ENCODE measurements at regions not wholly inside any gene's neighbourhood (a gene's known extent, or its start where the extent isn't known, plus 50 kb on each side); places are given as distances from the start of the nearest gene placed in this dataset.

- no peaks in the 10 kb centered on the region for H3K27me3 Mint-ChIP-seq
- intact Hi-C loops (cut with micrococcal nuclease) = no loop called here
- H3K36me3 Mint-ChIP-seq (ENCODE audit: low read depth) = no peaks in the 10 kb centered on the region
- DNase-seq = no peak
- no peak for ATAC-seq (ENCODE audit: low read depth)
- TF ChIP-seq, protein P1, sequence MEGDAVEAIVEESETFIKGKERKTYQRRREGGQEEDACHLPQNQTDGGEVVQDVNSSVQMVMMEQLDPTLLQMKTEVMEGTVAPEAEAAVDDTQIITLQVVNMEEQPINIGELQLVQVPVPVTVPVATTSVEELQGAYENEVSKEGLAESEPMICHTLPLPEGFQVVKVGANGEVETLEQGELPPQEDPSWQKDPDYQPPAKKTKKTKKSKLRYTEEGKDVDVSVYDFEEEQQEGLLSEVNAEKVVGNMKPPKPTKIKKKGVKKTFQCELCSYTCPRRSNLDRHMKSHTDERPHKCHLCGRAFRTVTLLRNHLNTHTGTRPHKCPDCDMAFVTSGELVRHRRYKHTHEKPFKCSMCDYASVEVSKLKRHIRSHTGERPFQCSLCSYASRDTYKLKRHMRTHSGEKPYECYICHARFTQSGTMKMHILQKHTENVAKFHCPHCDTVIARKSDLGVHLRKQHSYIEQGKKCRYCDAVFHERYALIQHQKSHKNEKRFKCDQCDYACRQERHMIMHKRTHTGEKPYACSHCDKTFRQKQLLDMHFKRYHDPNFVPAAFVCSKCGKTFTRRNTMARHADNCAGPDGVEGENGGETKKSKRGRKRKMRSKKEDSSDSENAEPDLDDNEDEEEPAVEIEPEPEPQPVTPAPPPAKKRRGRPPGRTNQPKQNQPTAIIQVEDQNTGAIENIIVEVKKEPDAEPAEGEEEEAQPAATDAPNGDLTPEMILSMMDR (IDR thresholded peaks at IDR 0.05) = no peak
- no peaks in the 10 kb centered on the region for H3K9me3 Mint-ChIP-seq
- peaks cover 9% of the 10 kb centered on the region for H3K4me1 Mint-ChIP-seq
- H3K4me3 Mint-ChIP-seq = no peak overlapping the region
- no peak overlapping the region for H3K27ac Mint-ChIP-seq
- ChIA-PET CTCF (no interaction called here), POLR2A (no interaction called here)
Observed at GRCh38 chr3:34068505-34068904, 270.1 kb downstream of the PDCD6IP start.

DNA sequence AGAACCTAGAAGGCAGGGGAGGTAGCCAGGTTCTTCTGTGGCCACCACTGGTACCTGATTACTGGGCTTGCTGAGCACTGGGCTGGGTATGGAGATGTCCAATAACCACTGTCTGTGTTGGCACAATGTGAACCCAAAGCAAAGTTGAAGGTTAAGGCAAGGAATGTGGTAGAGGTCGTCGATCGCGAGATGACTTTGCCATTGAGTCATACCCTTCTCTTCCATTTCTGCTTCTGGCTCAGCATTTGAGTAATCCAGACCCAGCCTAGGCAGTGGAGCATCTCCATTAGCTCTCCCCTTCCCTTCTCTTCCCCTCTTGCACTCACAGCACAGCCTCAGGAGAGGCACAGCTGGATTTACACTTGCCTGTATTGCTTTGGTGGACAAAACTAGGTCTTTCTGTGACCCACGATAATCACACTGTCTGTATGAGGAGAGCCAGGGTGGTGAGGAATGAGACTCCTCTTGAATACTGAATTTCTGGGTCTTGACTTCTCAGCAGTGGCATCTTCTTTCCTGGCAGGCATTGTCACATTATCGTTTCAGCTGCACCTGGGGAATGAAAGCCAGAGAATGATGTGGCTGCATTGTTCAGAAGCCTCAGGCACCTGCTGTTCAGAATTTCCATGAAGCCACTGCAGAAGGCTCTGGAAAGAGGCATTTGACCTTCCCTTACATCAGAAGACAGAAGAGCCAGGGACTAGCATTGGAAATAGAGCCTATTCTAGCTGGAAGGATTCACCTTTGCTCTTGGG lies 272.6 kb downstream of the PDCD6IP start:
- ChIA-PET POLR2A (no interaction called here), CTCF (no interaction called here)
- Mint-ChIP-seq H3K4me1 (peaks cover 15% of the 10 kb centered on the region), H3K27me3 (no peaks in the 10 kb centered on the region), H3K27ac (no peak overlapping the region), H3K4me3 (no peak overlapping the region), H3K36me3 (ENCODE audit: low read depth) (no peaks in the 10 kb centered on the region), H3K9me3 (no peaks in the 10 kb centered on the region)
- ATAC-seq (ENCODE audit: low read depth) = no peak
- intact Hi-C loops (cut with micrococcal nuclease) = no loop called here
- TF ChIP-seq, protein P1 (IDR thresholded peaks at IDR 0.05) = no peak
- no peak for DNase-seq

GRCh38 chr3:34072297-34072696 lies 273.9 kb downstream of the PDCD6IP start:
- intact Hi-C loops (cut with micrococcal nuclease) = no loop called here
- Mint-ChIP-seq H3K9me3 (no peaks in the 10 kb centered on the region), H3K4me1 (peaks cover 15% of the 10 kb centered on the region), H3K27ac (no peak overlapping the region), H3K36me3 (ENCODE audit: low read depth) (no peaks in the 10 kb centered on the region), H3K4me3 (no peak overlapping the region), H3K27me3 (no peaks in the 10 kb centered on the region)
- TF ChIP-seq, protein P1 (IDR thresholded peaks at IDR 0.05) = no peak
- POLR2A ChIA-PET = no interaction called here
- DNase-seq (no peak), ATAC-seq (ENCODE audit: low read depth) (no peak)
- CTCF ChIA-PET = no interaction called here

GRCh38 chr3:34073111-34073510 lies 274.7 kb downstream of the PDCD6IP start:
- Mint-ChIP-seq H3K4me3 (no peak overlapping the region), H3K4me1 (peaks cover 20% of the 10 kb centered on the region), H3K27ac (no peak overlapping the region), H3K9me3 (no peaks in the 10 kb centered on the region), H3K36me3 (ENCODE audit: low read depth) (no peaks in the 10 kb centered on the region), H3K27me3 (no peaks in the 10 kb centered on the region)
- POLR2A ChIA-PET = no interaction called here
- TF ChIP-seq, protein P1 (IDR thresholded peaks at IDR 0.05) = no peak
- intact Hi-C loops (cut with micrococcal nuclease) = no loop called here
- CTCF ChIA-PET = no interaction called here
- no peak for DNase-seq
- ATAC-seq (ENCODE audit: low read depth) = no peak

- H3K4me3 Mint-ChIP-seq = no peak overlapping the region
- TF ChIP-seq, protein P1 (IDR thresholded peaks at IDR 0.05) = no peak
- no peaks in the 10 kb centered on the region for H3K9me3 Mint-ChIP-seq
- intact Hi-C loops (cut with micrococcal nuclease) = no loop called here
- DNase-seq = no peak
- H3K4me1 Mint-ChIP-seq = peaks cover 20% of the 10 kb centered on the region
- ChIA-PET POLR2A (no interaction called here), CTCF (no interaction called here)
- H3K36me3 Mint-ChIP-seq (ENCODE audit: low read depth) = no peaks in the 10 kb centered on the region
- ATAC-seq (ENCODE audit: low read depth) = no peak
- H3K27ac Mint-ChIP-seq = no peak overlapping the region
- H3K27me3 Mint-ChIP-seq = no peaks in the 10 kb centered on the region
Observed at GRCh38 chr3:34073961-34074360, 275.5 kb downstream of the PDCD6IP start.

Data from activated B cell treated with CpG ODN at 0.5 μM for 24 hours (primary cell).